Colon (tissue), 2 donors: ENCODE measurements at regions not wholly inside any gene's neighbourhood (a gene's known extent, or its start where the extent isn't known, plus 50 kb on each side); places are given as distances from the start of the nearest gene placed in this dataset.

Experiments used
- FAIRE-seq: peaks from 2 replicates; lab custom pipeline; 2012; peaks lifted over from hg19 to GRCh38; lab: Jason Lieb, UNC
- donor health status: control.
- donor health status: control.

- FAIRE-seq: no peak
Measured at GRCh38 chr1:42034426-42034825, 115.7 kb upstream of the HIVEP3 start.

GRCh38 chr1:42033629-42034028 is 114.9 kb upstream of the HIVEP3 start:
- FAIRE-seq: no peak

GRCh38 chr1:42017730-42018129 is 99.0 kb upstream of the HIVEP3 start:
- FAIRE-seq: no peak

DNA sequence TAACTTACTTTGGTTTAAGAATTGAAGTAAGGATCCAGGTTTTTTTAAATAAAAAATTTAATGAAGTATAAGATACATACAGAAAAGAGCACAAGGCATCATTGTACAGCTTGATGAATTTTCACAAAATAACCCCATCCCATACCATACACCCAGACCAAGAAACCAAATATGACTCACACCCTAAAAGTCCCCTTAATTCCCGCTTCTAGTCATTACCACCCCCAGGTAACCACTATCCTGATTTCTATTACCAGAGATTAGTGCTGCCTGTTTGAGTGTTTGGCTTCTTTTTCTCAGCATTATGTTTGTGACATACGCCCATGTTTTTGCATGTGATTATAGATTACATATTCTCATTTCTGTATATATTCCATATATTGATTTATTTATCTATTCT is 98.5 kb upstream of the HIVEP3 start:
- FAIRE-seq: no peak

- FAIRE-seq: no peak
Measured at GRCh38 chr1:42014823-42015222, 96.1 kb upstream of the HIVEP3 start.

- no peak for FAIRE-seq
Measured at GRCh38 chr1:42013881-42014470, 95.3 kb upstream of the HIVEP3 start.

DNA sequence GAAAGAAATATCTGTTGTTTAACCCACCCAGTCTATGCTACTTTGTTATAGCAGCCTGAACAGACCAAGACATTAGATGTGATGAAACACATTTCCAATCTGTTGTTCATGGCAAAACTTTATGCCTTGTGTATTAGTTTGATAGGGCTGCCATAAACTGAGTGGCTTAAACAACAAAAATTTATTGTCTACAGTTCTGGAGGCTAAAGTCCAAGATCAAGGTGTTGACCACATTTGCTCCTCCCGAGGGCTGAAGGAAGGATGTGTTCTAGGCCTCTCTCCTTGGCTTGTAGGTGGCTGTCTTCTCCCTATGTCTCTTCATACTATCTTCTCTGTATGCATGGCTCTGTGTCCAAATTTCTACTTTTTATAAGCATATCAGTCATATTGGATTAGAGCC is 94.1 kb upstream of the HIVEP3 start:
- FAIRE-seq: no peak

GRCh38 chr1:42010381-42010780 is 91.7 kb upstream of the HIVEP3 start:
- no peak for FAIRE-seq

DNA sequence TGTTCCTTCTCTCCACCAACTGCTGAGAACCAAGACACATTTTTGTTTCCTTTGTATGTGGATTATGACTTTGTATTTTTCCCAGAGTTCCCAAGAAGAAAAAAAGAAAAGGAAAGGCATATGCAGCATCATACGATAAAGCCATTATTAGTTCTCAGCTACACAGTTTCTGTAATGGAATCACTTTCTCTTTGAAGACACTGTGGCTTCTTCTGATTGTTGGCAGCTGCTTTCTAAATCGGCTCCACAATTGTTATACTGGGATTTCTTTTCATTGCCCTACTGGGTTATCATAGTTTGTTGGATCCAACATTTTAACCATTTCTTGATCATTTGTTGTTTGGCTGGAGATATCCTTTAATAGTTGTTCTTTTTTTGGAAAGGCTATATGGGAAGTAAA is 89.5 kb upstream of the HIVEP3 start:
- no peak for FAIRE-seq

- no peak for FAIRE-seq
Measured at GRCh38 chr1:42006836-42007235, 88.1 kb upstream of the HIVEP3 start.

- FAIRE-seq: no peak
Measured at GRCh38 chr1:42006093-42006492, 87.4 kb upstream of the HIVEP3 start.

GRCh38 chr1:42005530-42005929 is 86.8 kb upstream of the HIVEP3 start:
- FAIRE-seq: no peak

- no peak for FAIRE-seq
Measured at GRCh38 chr1:42004860-42005259, 86.1 kb upstream of the HIVEP3 start.

GRCh38 chr1:42004322-42004721 is 85.6 kb upstream of the HIVEP3 start:
- FAIRE-seq: no peak

DNA sequence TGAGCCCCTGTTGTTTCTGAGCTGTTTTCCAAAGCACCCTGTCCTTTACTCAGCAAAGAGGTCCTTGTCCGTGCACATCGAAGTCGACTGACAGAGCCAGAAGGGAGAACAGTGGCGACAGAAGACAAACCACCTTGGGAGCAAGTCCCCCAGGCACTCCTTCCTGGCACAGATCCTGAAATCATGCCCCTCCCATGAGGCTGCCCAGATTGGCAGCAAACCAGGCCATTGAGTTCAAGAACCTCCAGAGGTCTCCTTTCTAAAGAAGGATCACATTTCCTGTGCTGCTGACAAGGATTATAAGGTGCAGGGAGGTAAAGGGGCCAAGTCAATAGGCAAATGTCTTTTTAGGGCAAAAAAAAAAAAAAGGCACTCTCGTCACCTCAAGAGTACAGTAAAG is 84.7 kb upstream of the HIVEP3 start:
- no peak for FAIRE-seq

GRCh38 chr1:42002220-42002619 is 83.5 kb upstream of the HIVEP3 start:
- no peak for FAIRE-seq

DNA sequence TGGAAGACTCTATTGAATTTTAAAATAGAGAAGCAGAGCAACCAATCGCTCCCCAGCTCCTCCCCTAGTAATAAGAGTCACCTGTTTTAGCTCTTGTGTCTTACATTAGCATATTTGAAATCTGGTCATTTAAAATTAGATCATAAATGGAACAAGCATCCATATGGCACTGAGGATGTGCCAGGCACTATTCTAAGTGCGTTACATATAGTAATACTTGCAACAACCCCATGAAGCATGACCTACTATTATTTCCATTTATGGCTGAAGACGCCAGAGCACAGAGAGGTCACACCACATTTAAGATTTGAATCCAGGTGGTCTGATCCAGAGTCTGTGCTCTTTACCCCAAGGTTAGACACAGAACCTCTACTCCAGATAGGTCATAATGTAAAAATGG is 82.0 kb upstream of the HIVEP3 start:
- no peak for FAIRE-seq

- FAIRE-seq: no peak
Measured at GRCh38 chr1:41999884-42000283, 81.2 kb upstream of the HIVEP3 start.

- FAIRE-seq: no peak
Measured at GRCh38 chr1:41998250-41998649, 79.5 kb upstream of the HIVEP3 start.

DNA sequence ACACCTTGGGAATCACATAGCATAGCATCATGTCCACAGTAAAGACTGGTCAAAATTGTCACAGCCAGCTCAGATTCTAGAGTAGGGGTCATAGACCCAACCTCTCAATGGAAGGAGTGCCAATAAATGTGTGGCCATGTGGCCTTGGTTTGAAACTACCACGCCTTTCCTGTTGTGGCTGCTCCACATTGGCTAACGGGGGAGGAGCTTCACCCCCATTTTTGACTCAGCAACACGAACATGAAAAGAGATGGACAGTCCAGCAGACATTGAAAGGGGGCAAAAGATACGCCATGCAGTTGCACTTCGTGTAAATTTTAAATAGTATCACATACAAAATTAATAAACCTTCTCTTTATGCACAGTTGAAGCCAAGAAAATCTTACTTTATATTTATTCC is 78.4 kb upstream of the HIVEP3 start:
- no peak for FAIRE-seq

- FAIRE-seq: no peak
Measured at GRCh38 chr1:41995441-41996130, 76.9 kb upstream of the HIVEP3 start.

GRCh38 chr1:41994195-41994894 is 75.6 kb upstream of the HIVEP3 start:
- FAIRE-seq: no peak

- FAIRE-seq: no peak
Measured at GRCh38 chr1:41983451-41983850, 64.7 kb upstream of the HIVEP3 start.

DNA sequence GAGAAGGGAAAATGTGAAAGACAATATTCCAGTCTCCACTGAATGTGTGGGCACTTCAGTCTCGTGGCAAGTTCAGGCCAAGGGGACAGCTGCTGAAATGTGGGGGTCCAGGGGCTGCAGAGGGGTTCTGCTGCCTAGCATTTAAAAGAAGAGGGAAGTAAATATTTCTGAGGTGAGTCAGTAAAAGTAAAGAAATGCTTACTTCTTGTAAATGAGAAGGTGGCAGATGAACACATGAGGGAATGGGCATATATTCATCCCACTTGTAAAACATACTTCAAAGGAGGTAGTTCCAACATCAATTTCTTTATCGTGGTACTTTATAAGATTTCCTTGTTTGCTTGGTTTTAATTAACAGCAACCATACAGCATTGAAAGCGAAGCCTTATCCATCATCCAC is 63.1 kb upstream of the HIVEP3 start:
- no peak for FAIRE-seq
